ENCODE measurements at regions not wholly inside any gene's neighbourhood (a gene's known extent, or its start where the extent isn't known, plus 50 kb on each side); places are given as distances from the start of the nearest gene placed in this dataset.

- no peaks in the 10 kb centered on the region for H3K36me3 ChIP-seq
- TF ChIP-seq EP300 (IDR thresholded peaks at IDR 0.05) (no peak), POLR2A (IDR thresholded peaks at IDR 0.05) (no peak), POLR2AphosphoS5 (IDR thresholded peaks at IDR 0.05) (no peak)
- TF ChIP-seq, protein P1, sequence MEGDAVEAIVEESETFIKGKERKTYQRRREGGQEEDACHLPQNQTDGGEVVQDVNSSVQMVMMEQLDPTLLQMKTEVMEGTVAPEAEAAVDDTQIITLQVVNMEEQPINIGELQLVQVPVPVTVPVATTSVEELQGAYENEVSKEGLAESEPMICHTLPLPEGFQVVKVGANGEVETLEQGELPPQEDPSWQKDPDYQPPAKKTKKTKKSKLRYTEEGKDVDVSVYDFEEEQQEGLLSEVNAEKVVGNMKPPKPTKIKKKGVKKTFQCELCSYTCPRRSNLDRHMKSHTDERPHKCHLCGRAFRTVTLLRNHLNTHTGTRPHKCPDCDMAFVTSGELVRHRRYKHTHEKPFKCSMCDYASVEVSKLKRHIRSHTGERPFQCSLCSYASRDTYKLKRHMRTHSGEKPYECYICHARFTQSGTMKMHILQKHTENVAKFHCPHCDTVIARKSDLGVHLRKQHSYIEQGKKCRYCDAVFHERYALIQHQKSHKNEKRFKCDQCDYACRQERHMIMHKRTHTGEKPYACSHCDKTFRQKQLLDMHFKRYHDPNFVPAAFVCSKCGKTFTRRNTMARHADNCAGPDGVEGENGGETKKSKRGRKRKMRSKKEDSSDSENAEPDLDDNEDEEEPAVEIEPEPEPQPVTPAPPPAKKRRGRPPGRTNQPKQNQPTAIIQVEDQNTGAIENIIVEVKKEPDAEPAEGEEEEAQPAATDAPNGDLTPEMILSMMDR (IDR thresholded peaks at IDR 0.05), result no peak
- no peaks in the 10 kb centered on the region for H3K27me3 ChIP-seq
- no peaks in the 10 kb centered on the region for H3K9me3 ChIP-seq
- 53 to 80% methylated on average over 3 of the region's 3 CpGs for WGBS, 2 donors
- DNase-seq, result no peak
- H3K4me3 ChIP-seq, result no peak overlapping the region
- intact Hi-C loops (cut with DNase I), result no loop called here
- H3K4me1 ChIP-seq, result peaks cover 0 to 68% (median 45%) of the 10 kb centered on the region in 4 donors
- H3K27ac ChIP-seq, result peak overlapping the region in 3 of 4 donors; percentile 59 to 68 (median 67)
Measured at GRCh38 chr5:33330426-33330825, 110.3 kb upstream of the TARS1 start.

DNA sequence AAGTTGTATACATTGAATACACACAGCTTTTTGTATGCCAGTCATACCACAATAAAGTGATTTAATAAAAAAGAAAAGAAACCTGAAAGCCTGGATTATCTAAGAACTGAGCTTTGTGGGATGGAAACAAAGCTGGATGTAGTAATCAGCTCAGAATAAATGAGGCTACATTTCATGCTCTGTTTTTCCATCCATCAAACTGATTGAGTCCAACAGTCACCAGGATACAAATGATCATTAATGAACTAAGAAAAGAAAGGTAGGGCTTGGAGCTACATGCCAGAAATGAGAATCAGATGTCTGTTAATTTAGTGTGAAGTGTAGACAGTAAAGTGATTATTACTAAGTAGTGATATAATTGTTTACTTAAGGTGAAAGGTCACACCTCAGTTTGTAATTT is 109.8 kb upstream of the TARS1 start:
- DNase-seq, result no peak
- TF ChIP-seq EP300 (IDR thresholded peaks at IDR 0.05) (no peak), POLR2A (IDR thresholded peaks at IDR 0.05) (no peak), POLR2AphosphoS5 (IDR thresholded peaks at IDR 0.05) (no peak)
- TF ChIP-seq, protein P1 (IDR thresholded peaks at IDR 0.05), result no peak
- Histone ChIP-seq H3K4me1 (peaks cover 0 to 65% (median 40%) of the 10 kb centered on the region in 4 donors), H3K36me3 (no peaks in the 10 kb centered on the region), H3K27me3 (no peaks in the 10 kb centered on the region), H3K27ac (peak overlapping the region in 3 of 4 donors; percentile 59 to 68 (median 67)), H3K9me3 (no peaks in the 10 kb centered on the region), H3K4me3 (no peak overlapping the region)
- intact Hi-C loops (cut with DNase I), result no loop called here

GRCh38 chr5:33332804-33333203 is 108.0 kb upstream of the TARS1 start:
- H3K4me3 ChIP-seq, result no peak overlapping the region
- H3K27me3 ChIP-seq, result no peaks in the 10 kb centered on the region
- no peak for DNase-seq
- WGBS, 2 donors, result 74 to 82% methylated on average over 2 of the region's 2 CpGs
- TF ChIP-seq, protein P1 (IDR thresholded peaks at IDR 0.05), result no peak
- TF ChIP-seq EP300 (IDR thresholded peaks at IDR 0.05) (no peak), POLR2AphosphoS5 (IDR thresholded peaks at IDR 0.05) (no peak), POLR2A (IDR thresholded peaks at IDR 0.05) (no peak)
- H3K36me3 ChIP-seq, result no peaks in the 10 kb centered on the region
- H3K27ac ChIP-seq, result peak overlapping the region in 1 of 4 donors; percentile 76
- H3K4me1 ChIP-seq, result peaks cover 0 to 78% (median 50%) of the 10 kb centered on the region in 4 donors
- no peaks in the 10 kb centered on the region for H3K9me3 ChIP-seq
- intact Hi-C loops (cut with DNase I), result no loop called here

DNA sequence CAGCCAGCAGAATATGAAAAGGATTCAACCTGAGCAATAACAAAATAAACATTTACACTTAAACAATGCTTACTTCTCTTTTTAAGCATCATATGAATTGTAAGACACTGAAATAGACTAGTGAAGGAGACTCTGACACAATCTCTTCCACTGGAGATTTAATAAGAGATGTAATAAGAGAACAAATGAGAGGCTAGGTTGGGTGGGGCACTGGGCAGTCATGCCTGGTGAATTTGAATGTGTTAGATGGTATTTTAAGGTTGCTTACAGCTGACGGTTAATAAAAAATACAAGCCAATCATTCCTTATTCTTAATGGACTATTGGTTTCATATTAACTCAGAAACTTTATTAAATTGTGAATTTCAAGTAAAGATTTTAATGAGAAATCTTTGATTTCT is 105.9 kb upstream of the TARS1 start:
- Histone ChIP-seq H3K9me3 (no peaks in the 10 kb centered on the region), H3K4me3 (no peak overlapping the region), H3K27ac (peak overlapping the region in 3 of 4 donors; percentile 1 to 76 (median 65)), H3K36me3 (no peaks in the 10 kb centered on the region), H3K27me3 (no peaks in the 10 kb centered on the region), H3K4me1 (peaks cover 0 to 80% (median 47%) of the 10 kb centered on the region in 4 donors)
- no peak for TF ChIP-seq POLR2AphosphoS5 (IDR thresholded peaks at IDR 0.05)
- TF ChIP-seq EP300 (IDR thresholded peaks at IDR 0.05), result no peak
- TF ChIP-seq, protein P1 (IDR thresholded peaks at IDR 0.05), result no peak
- TF ChIP-seq POLR2A (IDR thresholded peaks at IDR 0.05), result no peak
- no peak for DNase-seq
- 93 to 95% methylated on average over 1 of the region's 1 CpG for whole genome bisulfite sequencing, 2 donors
- intact Hi-C loops (cut with DNase I), result loop anchor here (5.0 kb wide), 1 partner anchor 72 kb away; no protein-coding TSS in a partner anchor
